ENCODE measurements at regions not wholly inside any gene's neighbourhood (a gene's known extent, or its start where the extent isn't known, plus 50 kb on each side); places are given as distances from the start of the nearest gene placed in this dataset.

- H3K4me3 ChIP-seq (ENCODE audit: control insufficient read depth, low read depth, low read length), result no peak overlapping the region
- DNase-seq (ENCODE audit: low read depth), result no peak
- no peak for TF ChIP-seq CTCF (IDR thresholded peaks at IDR 0.05; ENCODE audit: control insufficient read depth, insufficient read depth, low read depth, low read length, missing control alignments)
These were observed 1329.5 kb upstream of the B3GALT2 start for GRCh38 chr1:194515916-194516315.

GRCh38 chr1:194512957-194513356, 1326.5 kb upstream of the B3GALT2 start:
- no peak for DNase-seq (ENCODE audit: low read depth)
- no peak overlapping the region for H3K4me3 ChIP-seq (ENCODE audit: control insufficient read depth, low read depth, low read length)
- TF ChIP-seq CTCF (IDR thresholded peaks at IDR 0.05; ENCODE audit: control insufficient read depth, insufficient read depth, low read depth, low read length, missing control alignments), result no peak

- DNase-seq (ENCODE audit: low read depth), result no peak
- no peak overlapping the region for H3K4me3 ChIP-seq (ENCODE audit: control insufficient read depth, low read depth, low read length)
- no peak for TF ChIP-seq CTCF (IDR thresholded peaks at IDR 0.05; ENCODE audit: control insufficient read depth, insufficient read depth, low read depth, low read length, missing control alignments)
These were observed 1325.9 kb upstream of the B3GALT2 start for GRCh38 chr1:194512345-194512744.

GRCh38 chr1:194503209-194503608, 1316.8 kb upstream of the B3GALT2 start:
- TF ChIP-seq CTCF (IDR thresholded peaks at IDR 0.05; ENCODE audit: control insufficient read depth, insufficient read depth, low read depth, low read length, missing control alignments), result no peak
- DNase-seq (ENCODE audit: low read depth), result no peak
- H3K4me3 ChIP-seq (ENCODE audit: control insufficient read depth, low read depth, low read length), result no peak overlapping the region

- TF ChIP-seq CTCF (IDR thresholded peaks at IDR 0.05; ENCODE audit: control insufficient read depth, insufficient read depth, low read depth, low read length, missing control alignments), result no peak
- DNase-seq (ENCODE audit: low read depth), result no peak
- no peak overlapping the region for H3K4me3 ChIP-seq (ENCODE audit: control insufficient read depth, low read depth, low read length)
These were observed 1309.0 kb upstream of the B3GALT2 start for GRCh38 chr1:194495434-194495833.

GRCh38 chr1:194487172-194487571, 1300.8 kb upstream of the B3GALT2 start:
- no peak for TF ChIP-seq CTCF (IDR thresholded peaks at IDR 0.05; ENCODE audit: control insufficient read depth, insufficient read depth, low read depth, low read length, missing control alignments)
- no peak overlapping the region for H3K4me3 ChIP-seq (ENCODE audit: control insufficient read depth, low read depth, low read length)
- DNase-seq (ENCODE audit: low read depth), result no peak

- H3K4me3 ChIP-seq (ENCODE audit: control insufficient read depth, low read depth, low read length), result no peak overlapping the region
- no peak for TF ChIP-seq CTCF (IDR thresholded peaks at IDR 0.05; ENCODE audit: control insufficient read depth, insufficient read depth, low read depth, low read length, missing control alignments)
- no peak for DNase-seq (ENCODE audit: low read depth)
These were observed 1299.0 kb upstream of the B3GALT2 start for GRCh38 chr1:194485432-194485831.

Data from AG09309 (cell line).